GM18870 (cell line): ENCODE measurements at regions not wholly inside any gene's neighbourhood (a gene's known extent, or its start where the extent isn't known, plus 50 kb on each side); places are given as distances from the start of the nearest gene placed in this dataset.

Source experiments
- ATAC-seq: cut with Tn5 transposase; IDR thresholded peaks from one replicate; pipeline ENCODE4 v1.9.1; 2021; ENCODE audit warnings: moderate library complexity; ENCODE audit not compliant: unreplicated experiment

- ATAC-seq = no peak
Observed at GRCh38 chr13:48761256-48761655, 107.5 kb downstream of the CYSLTR2 start.

DNA sequence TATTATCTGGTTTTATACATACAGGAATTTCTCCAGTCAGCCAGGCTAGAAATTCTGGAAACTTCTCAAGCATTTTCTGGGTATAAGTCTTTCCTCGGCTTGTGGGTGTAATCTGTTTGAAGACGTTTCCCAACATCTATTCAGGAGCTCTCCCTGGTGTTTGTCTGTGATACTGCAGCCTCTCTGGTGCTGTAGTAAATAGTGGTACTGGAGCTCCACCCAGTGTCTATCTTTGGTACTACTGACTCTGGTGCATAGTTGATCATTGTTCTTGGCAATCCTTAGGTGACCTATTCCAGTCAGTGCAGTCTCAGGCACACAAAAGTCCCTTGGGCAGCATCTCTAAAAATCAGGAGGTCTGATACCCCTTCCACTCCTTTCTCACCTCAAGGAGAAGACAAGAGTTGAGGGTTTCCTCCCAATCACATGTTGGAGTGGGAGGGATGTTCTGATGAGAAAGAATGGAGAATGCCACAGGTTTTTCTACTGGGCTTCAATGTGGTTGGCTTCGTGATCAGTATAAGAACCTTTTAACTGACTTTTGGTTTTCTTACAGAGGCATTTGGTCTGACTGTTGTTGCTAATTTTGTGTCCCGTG, 115.5 kb downstream of the CYSLTR2 start:
- ATAC-seq = peak; percentile 92

DNA sequence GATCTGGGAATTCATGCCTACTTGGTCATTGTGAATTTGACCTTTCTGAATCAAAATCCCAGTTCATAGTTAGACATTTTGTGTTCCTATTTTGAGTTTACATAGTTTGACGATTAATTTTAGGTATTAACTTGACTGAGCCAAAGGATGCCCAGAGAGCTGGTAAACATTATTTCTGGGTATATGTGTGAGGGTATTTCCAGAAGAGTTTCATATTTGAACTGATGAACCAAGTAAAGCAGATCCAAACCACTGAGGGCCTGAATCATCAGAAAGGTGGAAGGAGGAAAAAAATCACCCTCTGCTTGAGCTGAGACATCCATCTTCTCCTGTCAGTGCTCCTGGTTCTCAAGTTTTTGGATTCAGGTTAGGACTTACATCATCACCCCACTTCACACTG, 116.6 kb downstream of the CYSLTR2 start:
- ATAC-seq = no peak

- ATAC-seq = no peak
Observed at GRCh38 chr13:48772908-48773307, 119.2 kb downstream of the CYSLTR2 start.

DNA sequence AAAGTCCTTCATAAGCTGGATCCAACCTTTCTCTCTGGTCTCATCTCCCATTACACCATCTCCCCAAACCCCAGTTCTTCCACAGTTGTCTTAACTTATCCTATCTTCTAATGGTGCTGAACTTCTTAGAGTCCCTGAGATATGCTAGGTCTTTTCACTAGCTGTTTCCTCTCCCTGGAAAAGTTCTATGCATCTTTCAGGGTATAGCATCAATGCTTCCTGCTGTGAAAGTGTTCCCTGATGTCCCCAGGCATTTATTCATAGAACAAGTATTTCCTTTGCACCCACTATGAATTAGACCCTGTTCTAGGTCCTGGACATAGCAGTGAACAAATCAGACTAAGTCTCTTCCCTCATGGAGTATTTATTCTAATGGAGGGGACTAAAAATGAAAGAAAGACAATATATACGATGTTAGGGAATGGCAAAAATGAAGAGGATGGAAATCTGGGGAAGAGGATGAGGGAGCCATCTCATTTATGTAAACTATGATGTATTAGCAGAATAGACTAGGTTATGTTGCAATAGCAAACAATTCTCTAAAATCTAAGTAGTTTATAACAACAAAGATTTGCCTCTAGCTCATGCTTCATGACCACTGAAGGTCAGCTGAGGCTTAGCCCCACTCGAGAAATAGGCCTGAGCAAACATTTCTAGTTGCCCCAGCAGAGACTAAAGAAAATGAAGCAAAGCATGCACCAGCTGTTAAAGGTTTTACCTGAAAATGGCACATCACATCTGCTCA, 120.0 kb downstream of the CYSLTR2 start:
- ATAC-seq = no peak

GRCh38 chr13:48775285-48775684, 121.6 kb downstream of the CYSLTR2 start:
- no peak for ATAC-seq

DNA sequence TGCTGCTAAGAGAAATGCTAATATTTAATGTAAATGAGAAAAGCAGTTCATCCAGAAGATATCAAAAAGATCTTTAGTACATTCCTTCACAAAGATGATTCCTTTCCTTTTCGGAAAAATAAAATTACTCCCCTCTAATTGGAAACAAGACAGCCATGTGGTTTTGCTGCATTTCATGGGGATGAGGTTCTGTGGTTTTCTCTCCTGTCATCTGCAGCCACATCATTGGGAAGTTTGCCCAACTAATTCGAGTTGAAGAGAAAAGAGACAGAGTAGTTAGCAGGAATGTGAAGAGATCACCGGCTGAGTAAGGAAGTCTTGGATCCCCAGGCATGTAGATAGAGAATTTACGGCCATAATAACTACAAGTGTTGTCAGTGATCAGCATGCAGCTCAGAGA, 122.1 kb downstream of the CYSLTR2 start:
- no peak for ATAC-seq

- no peak for ATAC-seq
Observed at GRCh38 chr13:48776401-48776800, 122.7 kb downstream of the CYSLTR2 start.

- no peak for ATAC-seq
Observed at GRCh38 chr13:48778610-48779009, 124.9 kb downstream of the CYSLTR2 start.

- no peak for ATAC-seq
Observed at GRCh38 chr13:48780713-48781341, 127.1 kb downstream of the CYSLTR2 start.

GRCh38 chr13:48782429-48782840, 128.7 kb downstream of the CYSLTR2 start:
- ATAC-seq = no peak

- ATAC-seq = no peak
Observed at GRCh38 chr13:48783181-48783630, 129.5 kb downstream of the CYSLTR2 start.

GRCh38 chr13:48783695-48784230, 130.0 kb downstream of the CYSLTR2 start:
- ATAC-seq = no peak

DNA sequence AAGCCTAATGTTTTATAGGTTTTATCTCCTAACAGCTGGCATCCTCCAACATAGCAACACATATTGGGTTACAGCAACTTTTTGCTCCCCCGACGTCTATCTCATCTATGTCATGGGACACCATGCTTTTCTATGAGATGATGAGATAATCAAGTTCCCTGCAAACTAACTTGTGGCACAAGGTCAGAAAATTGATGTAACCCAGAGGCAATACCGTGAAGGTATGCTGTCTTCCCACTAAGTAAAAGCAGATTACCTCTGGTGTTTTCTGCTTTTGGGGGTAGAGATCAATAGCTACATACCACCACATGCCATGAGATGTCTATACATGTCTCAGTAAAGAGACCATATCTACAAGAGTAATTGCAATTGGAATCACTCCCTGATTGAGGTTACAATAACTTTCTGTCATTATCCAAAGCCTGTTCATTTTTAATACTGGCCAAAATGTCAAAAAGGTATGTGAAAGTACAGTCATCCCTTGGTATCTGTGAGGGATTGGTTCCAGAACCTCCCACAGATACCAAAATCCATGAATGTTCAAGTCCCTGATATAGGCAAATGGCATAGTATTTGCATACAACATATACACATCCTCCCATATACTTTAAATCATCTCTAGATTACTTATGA, 131.3 kb downstream of the CYSLTR2 start:
- ATAC-seq = no peak

- ATAC-seq = no peak
Observed at GRCh38 chr13:48790199-48790598, 136.5 kb downstream of the CYSLTR2 start.

GRCh38 chr13:48790966-48791365, 137.2 kb downstream of the CYSLTR2 start:
- no peak for ATAC-seq

- no peak for ATAC-seq
Observed at GRCh38 chr13:48797127-48797526, 143.4 kb downstream of the CYSLTR2 start.

DNA sequence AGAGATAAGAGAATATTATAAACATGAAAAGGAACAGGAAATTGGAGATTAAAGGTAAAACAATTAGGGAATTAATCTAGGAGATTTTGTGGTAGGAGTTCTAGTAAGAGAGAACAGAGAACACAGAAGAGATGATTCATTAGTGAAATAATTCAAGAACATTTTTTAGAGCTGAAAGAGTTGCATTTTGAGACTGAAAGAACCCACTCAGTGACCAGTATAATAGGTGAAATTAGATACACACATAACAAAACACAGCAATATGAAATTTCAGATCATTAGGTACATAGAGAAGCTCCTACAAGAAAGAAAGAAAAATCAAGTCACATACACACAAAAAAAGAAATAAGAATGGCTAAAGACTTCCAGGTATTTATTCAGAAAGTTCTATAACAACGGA, 144.0 kb downstream of the CYSLTR2 start:
- no peak for ATAC-seq

DNA sequence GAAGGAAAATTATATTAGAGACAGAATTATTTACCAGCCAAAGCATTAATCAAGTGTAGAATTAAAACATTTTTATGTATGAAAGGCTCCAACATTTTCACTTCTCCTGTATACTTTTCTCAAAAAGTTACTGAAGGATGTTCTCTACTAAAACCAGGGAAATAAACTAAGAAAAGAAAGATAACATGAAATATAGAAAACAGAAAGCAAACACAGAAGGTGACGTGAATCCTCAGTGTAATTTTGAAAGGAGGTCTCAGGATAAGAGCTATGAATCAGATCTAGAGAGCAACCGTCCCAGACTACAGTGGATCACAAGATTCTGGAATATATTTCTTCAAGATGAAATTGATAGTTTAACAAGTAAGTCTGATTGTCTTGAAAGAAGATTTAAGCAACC, 144.5 kb downstream of the CYSLTR2 start:
- ATAC-seq = no peak

- ATAC-seq = no peak
Observed at GRCh38 chr13:48801255-48801654, 147.5 kb downstream of the CYSLTR2 start.

- no peak for ATAC-seq
Observed at GRCh38 chr13:48804821-48805601, 151.3 kb downstream of the CYSLTR2 start.
